HL-60 (cell line): ENCODE measurements at regions not wholly inside any gene's neighbourhood (a gene's known extent, or its start where the extent isn't known, plus 50 kb on each side); places are given as distances from the start of the nearest gene placed in this dataset.

Source experiments
- DNase-seq, 2 experiments: peaks; one replicate each; pipeline ENCODE4 v3.0.0-alpha.2; 2010 to 2020; ENCODE audit warnings: low read depth in 1 of 2, low spot score in 1 of 2
- H3K27ac ChIP-seq: fragments of 250-450 bp; sonication (Bioruptor Pico); replicated peaks from 2 replicates; pipeline ENCODE4 v1.5.1; 2020; ENCODE audit warnings: mild to moderate bottlenecking, moderate library complexity
- H3K27me3 ChIP-seq: fragments of 250-450 bp; sonication (Bioruptor Pico); 2 replicates; pipeline ENCODE4 v1.5.1; 2021; ENCODE audit warnings: mild to moderate bottlenecking, moderate library complexity; ENCODE audit not compliant: insufficient read depth, poor library complexity, severe bottlenecking
- H3K4me3 ChIP-seq: replicated peaks from 2 replicates; pipeline ENCODE4 v1.5.1; 2011; ENCODE audit warnings: mild to moderate bottlenecking, control low read depth, low read length; ENCODE audit not compliant: insufficient read depth
- GABPA ChIP-seq: IDR thresholded peaks from 2 replicates; pipeline ENCODE4 v1.6.1; 2012; ENCODE audit warnings: low read depth
- POLR2AphosphoS5 ChIP-seq: IDR thresholded peaks from 2 replicates; pipeline ENCODE4 v1.6.1; 2012; ENCODE audit warnings: low read depth
- SPI1 ChIP-seq: IDR thresholded peaks from 2 replicates; pipeline ENCODE4 v1.6.1; 2012; ENCODE audit warnings: low read depth, mild to moderate bottlenecking, borderline replicate concordance
- TF ChIP-seq, protein P1 (sequence below): IDR thresholded peaks from 2 replicates; pipeline ENCODE4 v1.6.1; 2012; ENCODE audit warnings: low read depth; ENCODE audit not compliant: insufficient replicate concordance
- TF ChIP-seq, protein P2 (sequence below): IDR thresholded peaks from one replicate; pipeline ENCODE4 v1.5.1; 2011; ENCODE audit warnings: low read length, control low read depth, inconsistent platforms; ENCODE audit not compliant: insufficient read depth

DNA sequence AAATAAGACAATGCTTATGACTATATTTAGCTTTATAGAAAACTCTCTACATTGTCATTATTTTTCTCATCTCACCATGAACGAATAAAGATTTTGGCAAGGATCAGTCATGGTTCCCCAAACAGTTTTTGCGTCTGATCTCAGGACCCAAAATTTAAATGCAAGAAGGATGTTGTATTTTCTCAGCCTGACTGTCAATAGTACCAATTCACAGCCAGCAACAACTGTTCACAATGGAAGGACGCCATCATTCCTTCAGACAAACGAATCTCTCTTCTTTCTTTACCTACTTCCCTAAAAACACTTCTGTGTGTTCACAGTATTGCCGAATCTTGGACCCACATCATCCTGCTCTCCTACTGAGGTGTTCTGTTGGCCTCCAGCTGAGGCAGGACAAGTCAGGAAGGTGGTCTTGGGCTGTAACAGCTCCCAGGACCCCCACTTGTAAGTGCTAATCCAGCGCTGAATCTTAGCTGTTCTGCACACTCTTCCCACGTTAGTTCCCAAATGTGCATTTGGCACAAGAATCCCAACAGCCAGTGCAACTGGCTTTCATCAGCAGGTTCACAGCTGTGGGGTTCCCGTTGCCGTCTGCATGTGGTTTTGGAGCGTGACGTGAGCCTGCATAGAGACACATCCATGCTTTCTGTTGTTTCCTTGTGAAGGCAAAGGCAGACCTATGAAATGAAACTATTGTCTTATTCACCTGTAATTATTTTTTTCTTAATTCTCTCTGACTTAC lies 600.0 kb downstream of the QKI start:
- Histone ChIP-seq H3K27ac (no peak overlapping the region), H3K27me3 (no peaks in the 10 kb centered on the region), H3K4me3 (no peak overlapping the region)
- DNase-seq = no peak
- TF ChIP-seq, protein P1, sequence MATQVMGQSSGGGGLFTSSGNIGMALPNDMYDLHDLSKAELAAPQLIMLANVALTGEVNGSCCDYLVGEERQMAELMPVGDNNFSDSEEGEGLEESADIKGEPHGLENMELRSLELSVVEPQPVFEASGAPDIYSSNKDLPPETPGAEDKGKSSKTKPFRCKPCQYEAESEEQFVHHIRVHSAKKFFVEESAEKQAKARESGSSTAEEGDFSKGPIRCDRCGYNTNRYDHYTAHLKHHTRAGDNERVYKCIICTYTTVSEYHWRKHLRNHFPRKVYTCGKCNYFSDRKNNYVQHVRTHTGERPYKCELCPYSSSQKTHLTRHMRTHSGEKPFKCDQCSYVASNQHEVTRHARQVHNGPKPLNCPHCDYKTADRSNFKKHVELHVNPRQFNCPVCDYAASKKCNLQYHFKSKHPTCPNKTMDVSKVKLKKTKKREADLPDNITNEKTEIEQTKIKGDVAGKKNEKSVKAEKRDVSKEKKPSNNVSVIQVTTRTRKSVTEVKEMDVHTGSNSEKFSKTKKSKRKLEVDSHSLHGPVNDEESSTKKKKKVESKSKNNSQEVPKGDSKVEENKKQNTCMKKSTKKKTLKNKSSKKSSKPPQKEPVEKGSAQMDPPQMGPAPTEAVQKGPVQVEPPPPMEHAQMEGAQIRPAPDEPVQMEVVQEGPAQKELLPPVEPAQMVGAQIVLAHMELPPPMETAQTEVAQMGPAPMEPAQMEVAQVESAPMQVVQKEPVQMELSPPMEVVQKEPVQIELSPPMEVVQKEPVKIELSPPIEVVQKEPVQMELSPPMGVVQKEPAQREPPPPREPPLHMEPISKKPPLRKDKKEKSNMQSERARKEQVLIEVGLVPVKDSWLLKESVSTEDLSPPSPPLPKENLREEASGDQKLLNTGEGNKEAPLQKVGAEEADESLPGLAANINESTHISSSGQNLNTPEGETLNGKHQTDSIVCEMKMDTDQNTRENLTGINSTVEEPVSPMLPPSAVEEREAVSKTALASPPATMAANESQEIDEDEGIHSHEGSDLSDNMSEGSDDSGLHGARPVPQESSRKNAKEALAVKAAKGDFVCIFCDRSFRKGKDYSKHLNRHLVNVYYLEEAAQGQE = no peak
- TF ChIP-seq, protein P2, sequence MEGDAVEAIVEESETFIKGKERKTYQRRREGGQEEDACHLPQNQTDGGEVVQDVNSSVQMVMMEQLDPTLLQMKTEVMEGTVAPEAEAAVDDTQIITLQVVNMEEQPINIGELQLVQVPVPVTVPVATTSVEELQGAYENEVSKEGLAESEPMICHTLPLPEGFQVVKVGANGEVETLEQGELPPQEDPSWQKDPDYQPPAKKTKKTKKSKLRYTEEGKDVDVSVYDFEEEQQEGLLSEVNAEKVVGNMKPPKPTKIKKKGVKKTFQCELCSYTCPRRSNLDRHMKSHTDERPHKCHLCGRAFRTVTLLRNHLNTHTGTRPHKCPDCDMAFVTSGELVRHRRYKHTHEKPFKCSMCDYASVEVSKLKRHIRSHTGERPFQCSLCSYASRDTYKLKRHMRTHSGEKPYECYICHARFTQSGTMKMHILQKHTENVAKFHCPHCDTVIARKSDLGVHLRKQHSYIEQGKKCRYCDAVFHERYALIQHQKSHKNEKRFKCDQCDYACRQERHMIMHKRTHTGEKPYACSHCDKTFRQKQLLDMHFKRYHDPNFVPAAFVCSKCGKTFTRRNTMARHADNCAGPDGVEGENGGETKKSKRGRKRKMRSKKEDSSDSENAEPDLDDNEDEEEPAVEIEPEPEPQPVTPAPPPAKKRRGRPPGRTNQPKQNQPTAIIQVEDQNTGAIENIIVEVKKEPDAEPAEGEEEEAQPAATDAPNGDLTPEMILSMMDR = no peak
- TF ChIP-seq POLR2AphosphoS5 = no peak
- TF ChIP-seq GABPA = no peak
- TF ChIP-seq SPI1 = no peak

DNA sequence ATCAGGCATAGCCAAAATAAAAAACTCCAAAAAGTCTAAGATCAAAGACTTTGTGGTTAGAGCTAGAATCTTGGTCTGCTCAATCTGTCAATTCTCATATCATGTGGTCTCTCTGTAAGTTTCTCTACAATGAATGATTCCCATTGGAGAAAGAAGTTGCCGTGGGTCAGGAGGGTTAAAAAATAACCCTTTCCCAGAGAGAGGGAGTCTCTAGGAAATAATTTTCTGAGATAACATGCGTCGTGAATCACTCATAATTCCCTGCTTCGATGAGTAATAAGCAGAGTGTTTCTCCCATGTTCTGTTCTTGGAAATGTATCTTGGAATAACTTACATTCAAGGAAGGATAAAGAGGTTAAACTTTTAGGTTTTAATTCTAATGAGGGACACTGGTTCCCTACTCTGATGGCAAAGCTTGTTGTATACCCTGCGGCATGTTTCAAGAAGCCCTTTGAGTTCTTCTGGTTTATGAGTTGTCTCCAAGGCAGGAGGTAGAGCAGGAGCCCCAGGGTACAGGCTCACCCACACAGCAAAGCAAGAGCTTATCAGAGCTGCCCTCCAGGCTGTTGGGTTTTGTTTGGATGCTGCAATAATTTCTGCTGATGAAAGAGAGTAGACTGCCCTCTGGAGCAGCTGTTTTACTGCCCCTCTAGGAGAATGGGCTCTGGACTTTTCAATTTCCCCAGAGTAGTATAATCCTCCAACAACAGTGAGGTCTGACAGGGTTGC lies 599.1 kb downstream of the QKI start:
- H3K4me3 ChIP-seq = no peak overlapping the region
- no peak for DNase-seq
- H3K27ac ChIP-seq = no peak overlapping the region
- no peak for TF ChIP-seq POLR2AphosphoS5
- TF ChIP-seq, protein P2 = no peak
- no peak for TF ChIP-seq SPI1
- TF ChIP-seq, protein P1 = no peak
- no peak for TF ChIP-seq GABPA
- no peaks in the 10 kb centered on the region for H3K27me3 ChIP-seq

DNA sequence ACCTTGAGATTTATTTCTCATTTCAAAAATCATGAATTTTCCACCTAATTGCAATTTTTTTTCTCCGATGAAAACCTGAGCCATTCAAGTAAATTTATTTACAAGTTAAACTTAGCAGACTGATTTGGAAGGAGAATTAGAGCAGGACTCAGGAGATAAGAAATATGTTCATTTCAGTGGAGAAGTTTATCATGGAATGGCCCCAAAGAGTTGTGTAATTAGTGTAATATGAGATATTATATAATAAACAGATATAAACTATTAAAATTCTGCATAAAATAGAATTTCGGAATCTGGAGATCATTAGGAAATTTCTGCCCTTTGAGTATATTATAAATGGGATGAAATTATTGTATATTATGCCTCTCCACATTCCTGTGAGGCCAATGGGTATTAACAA lies 596.8 kb downstream of the QKI start:
- TF ChIP-seq SPI1 = no peak
- TF ChIP-seq, protein P1 = no peak
- no peak for TF ChIP-seq POLR2AphosphoS5
- TF ChIP-seq GABPA = no peak
- TF ChIP-seq, protein P2 = no peak
- H3K27me3 ChIP-seq = no peaks in the 10 kb centered on the region
- DNase-seq = no peak

More for the DNA sequence above, 596.8 kb downstream of the QKI start:
- H3K4me3 ChIP-seq = no peak overlapping the region
- H3K27ac ChIP-seq = no peak overlapping the region
